ENCODE measurements at regions not wholly inside any gene's neighbourhood (a gene's known extent, or its start where the extent isn't known, plus 50 kb on each side); places are given as distances from the start of the nearest gene placed in this dataset.

DNA sequence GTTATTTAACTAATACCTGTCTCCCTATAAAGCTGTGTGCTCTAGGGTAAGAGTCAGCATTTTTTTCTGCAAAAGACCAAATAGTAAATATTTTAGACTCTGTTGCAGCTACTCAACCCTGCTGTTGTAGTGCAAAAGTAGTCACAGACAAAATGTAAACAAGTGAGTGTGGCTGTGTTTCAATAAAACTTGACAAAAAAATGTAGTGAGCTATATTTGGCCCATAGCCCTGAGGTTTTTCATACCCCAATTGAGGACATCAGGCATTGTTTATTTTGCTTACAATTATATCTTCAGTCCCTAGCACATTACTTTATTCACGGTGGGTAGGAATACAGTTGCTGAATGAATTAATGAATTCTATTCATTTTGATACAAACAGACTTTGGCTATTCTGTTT lies 58.7 kb upstream of the TBC1D5 start:
- TF ChIP-seq, protein P1, sequence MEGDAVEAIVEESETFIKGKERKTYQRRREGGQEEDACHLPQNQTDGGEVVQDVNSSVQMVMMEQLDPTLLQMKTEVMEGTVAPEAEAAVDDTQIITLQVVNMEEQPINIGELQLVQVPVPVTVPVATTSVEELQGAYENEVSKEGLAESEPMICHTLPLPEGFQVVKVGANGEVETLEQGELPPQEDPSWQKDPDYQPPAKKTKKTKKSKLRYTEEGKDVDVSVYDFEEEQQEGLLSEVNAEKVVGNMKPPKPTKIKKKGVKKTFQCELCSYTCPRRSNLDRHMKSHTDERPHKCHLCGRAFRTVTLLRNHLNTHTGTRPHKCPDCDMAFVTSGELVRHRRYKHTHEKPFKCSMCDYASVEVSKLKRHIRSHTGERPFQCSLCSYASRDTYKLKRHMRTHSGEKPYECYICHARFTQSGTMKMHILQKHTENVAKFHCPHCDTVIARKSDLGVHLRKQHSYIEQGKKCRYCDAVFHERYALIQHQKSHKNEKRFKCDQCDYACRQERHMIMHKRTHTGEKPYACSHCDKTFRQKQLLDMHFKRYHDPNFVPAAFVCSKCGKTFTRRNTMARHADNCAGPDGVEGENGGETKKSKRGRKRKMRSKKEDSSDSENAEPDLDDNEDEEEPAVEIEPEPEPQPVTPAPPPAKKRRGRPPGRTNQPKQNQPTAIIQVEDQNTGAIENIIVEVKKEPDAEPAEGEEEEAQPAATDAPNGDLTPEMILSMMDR (IDR thresholded peaks at IDR 0.05; ENCODE audit: control extremely low read depth in 1 of 3, insufficient read depth in 1 of 3, low read depth in 1 of 3, low read length in 3 of 3): no peak
- TF ChIP-seq POLR2AphosphoS5 (IDR thresholded peaks at IDR 0.05; ENCODE audit: low read depth, low read length): no peak
- no peak for TF ChIP-seq ZNF274 (IDR thresholded peaks at IDR 0.05; ENCODE audit: borderline replicate concordance, extremely low read depth, low read length)
- TF ChIP-seq BACH1 (IDR thresholded peaks at IDR 0.05; ENCODE audit: low read length): no peak
- TF ChIP-seq BRCA1 (IDR thresholded peaks at IDR 0.05; ENCODE audit: low read depth, low read length): no peak
- TF ChIP-seq YY1 (IDR thresholded peaks at IDR 0.05; ENCODE audit: low read depth, low read length): no peak
- TF ChIP-seq, protein P2, sequence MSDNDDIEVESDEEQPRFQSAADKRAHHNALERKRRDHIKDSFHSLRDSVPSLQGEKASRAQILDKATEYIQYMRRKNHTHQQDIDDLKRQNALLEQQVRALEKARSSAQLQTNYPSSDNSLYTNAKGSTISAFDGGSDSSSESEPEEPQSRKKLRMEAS (IDR thresholded peaks at IDR 0.05): no peak
- TF ChIP-seq TBP (IDR thresholded peaks at IDR 0.05; ENCODE audit: low read depth, low read length): no peak
- no peak for TF ChIP-seq SP1 (IDR thresholded peaks at IDR 0.05; ENCODE audit: low read depth, low read length)
- no peak for TF ChIP-seq TAF1 (IDR thresholded peaks at IDR 0.05; ENCODE audit: low read depth, low read length)
- no peak for TF ChIP-seq SAP30 (IDR thresholded peaks at IDR 0.05; ENCODE audit: insufficient read depth, insufficient replicate concordance, low read length)

All from H1 (cell line).